ENCODE measurements at regions not wholly inside any gene's neighbourhood (a gene's known extent, or its start where the extent isn't known, plus 50 kb on each side); places are given as distances from the start of the nearest gene placed in this dataset.
"Not testable (repeated sequence)": the region's sequence is repeated elsewhere in the genome, so short reads cannot be mapped to it uniquely, and the experiment has no call there.

GRCh38 chr15:91611561-91612323, 241.8 kb upstream of the SLCO3A1 start:
- DNase-seq (ENCODE audit: low read depth, low spot score) = no peak

- DNase-seq (ENCODE audit: low read depth, low spot score) = no peak
Measured at GRCh38 chr15:91620229-91620628, 233.3 kb upstream of the SLCO3A1 start.

- DNase-seq (ENCODE audit: low read depth, low spot score) = no peak
Measured at GRCh38 chr15:91622235-91622634, 231.3 kb upstream of the SLCO3A1 start.

GRCh38 chr15:91622711-91623342, 230.7 kb upstream of the SLCO3A1 start:
- DNase-seq (ENCODE audit: low read depth, low spot score) = no peak

- no peak for DNase-seq (ENCODE audit: low read depth, low spot score)
Measured at GRCh38 chr15:91624353-91624968, 229.0 kb upstream of the SLCO3A1 start.

GRCh38 chr15:91625506-91625905, 228.0 kb upstream of the SLCO3A1 start:
- DNase-seq (ENCODE audit: low read depth, low spot score) = no peak

GRCh38 chr15:91627473-91628278, 225.8 kb upstream of the SLCO3A1 start:
- no peak for DNase-seq (ENCODE audit: low read depth, low spot score)

- no peak for DNase-seq (ENCODE audit: low read depth, low spot score)
Measured at GRCh38 chr15:91630090-91630489, 223.4 kb upstream of the SLCO3A1 start.

- no peak for DNase-seq (ENCODE audit: low read depth, low spot score)
Measured at GRCh38 chr15:91632176-91632575, 221.3 kb upstream of the SLCO3A1 start.

GRCh38 chr15:91632981-91633380, 220.5 kb upstream of the SLCO3A1 start:
- DNase-seq (ENCODE audit: low read depth, low spot score) = no peak

GRCh38 chr15:91634179-91634578, 219.3 kb upstream of the SLCO3A1 start:
- no peak for DNase-seq (ENCODE audit: low read depth, low spot score)

GRCh38 chr15:91635080-91635479, 218.4 kb upstream of the SLCO3A1 start:
- DNase-seq (ENCODE audit: low read depth, low spot score) = no peak

GRCh38 chr15:91635641-91636040, 217.9 kb upstream of the SLCO3A1 start:
- no peak for DNase-seq (ENCODE audit: low read depth, low spot score)

- DNase-seq (ENCODE audit: low read depth, low spot score) = no peak
Measured at GRCh38 chr15:91649016-91649415, 204.5 kb upstream of the SLCO3A1 start.

- no peak for DNase-seq (ENCODE audit: low read depth, low spot score)
Measured at GRCh38 chr15:91649831-91650321, 203.6 kb upstream of the SLCO3A1 start.

GRCh38 chr15:91651251-91651650, 202.3 kb upstream of the SLCO3A1 start:
- no peak for DNase-seq (ENCODE audit: low read depth, low spot score)

GRCh38 chr15:91652610-91653207, 200.8 kb upstream of the SLCO3A1 start:
- DNase-seq (ENCODE audit: low read depth, low spot score) = no peak

GRCh38 chr15:91655563-91656290, 197.8 kb upstream of the SLCO3A1 start:
- not testable (repeated sequence) for DNase-seq (ENCODE audit: low read depth, low spot score)

GRCh38 chr15:91660174-91660649, 193.3 kb upstream of the SLCO3A1 start:
- DNase-seq (ENCODE audit: low read depth, low spot score) = no peak

- no peak for DNase-seq (ENCODE audit: low read depth, low spot score)
Measured at GRCh38 chr15:91664224-91664836, 189.2 kb upstream of the SLCO3A1 start.

Data from activated naive CD8-positive, alpha-beta T cell treated with anti-CD3 and anti-CD28 coated beads, Interleukin-2, amount 50 U/mL, for 16 hours (primary cell).